Prostate gland (tissue), 2 donors: ENCODE measurements at regions not wholly inside any gene's neighbourhood (a gene's known extent, or its start where the extent isn't known, plus 50 kb on each side); places are given as distances from the start of the nearest gene placed in this dataset.

Experiments
- DNase-seq: peaks from one replicate; pipeline ENCODE4 v3.0.0-alpha.2; 2019; ENCODE audit warnings: low spot score
- H3K27ac ChIP-seq, 2 donors: fragments of 200-600 bp; sonication (generic); 2 replicates each; pipeline ENCODE4 v1.5.1; 2017 to 2019
- H3K27me3 ChIP-seq: fragments of 200-600 bp; sonication (generic); replicated peaks from 2 replicates; pipeline ENCODE4 v1.5.1; 2019; ENCODE audit not compliant: insufficient read depth
- H3K36me3 ChIP-seq, 2 donors: fragments of 200-600 bp; sonication (generic); 1 replicate in 1 of 2; 2 replicates in 1 of 2; pipeline versions ENCODE4 v1.5.1 to v1.8.1; 2017 to 2019
- H3K4me1 ChIP-seq: fragments of 200-600 bp; sonication (generic); replicated peaks from 2 replicates; pipeline ENCODE4 v1.5.1; 2019
- H3K4me3 ChIP-seq, 2 donors: fragments of 200-600 bp; sonication (generic); 2 replicates each; pipeline ENCODE4 v1.5.1; 2017 to 2019
- H3K9me3 ChIP-seq: fragments of 200-600 bp; sonication (generic); 2 replicates; pipeline ENCODE4 v1.5.1; 2017
- CTCF ChIP-seq, 4 experiments: fragments of 200-600 bp in 2 of 4; fragments of 450-650 bp in 2 of 4; sonication (generic) in 2 of 4; IDR thresholded peaks; 1 replicate in 3 of 4; 2 replicates in 1 of 4; pipeline ENCODE4 v1.5.1; 2016 to 2019; ENCODE audit warnings: antibody characterized with exemption in 4 of 4, mild to moderate bottlenecking in 2 of 4, moderate library complexity in 2 of 4
- POLR2A ChIP-seq: fragments of 450-650 bp; IDR thresholded peaks from one replicate; pipeline ENCODE4 v1.6.1; 2016; ENCODE audit warnings: antibody characterized with exemption, mild to moderate bottlenecking
- POLR2AphosphoS5 ChIP-seq: sonication (generic); formaldehyde crosslinking; IDR thresholded peaks from one replicate; pipeline ENCODE4 v1.6.1; 2017; ENCODE audit warnings: antibody characterized with exemption
- WGBS: methylation state at CpG from one replicate; pipeline ENCODE4 v1.1.5; 2018; 5-methylcytosine and 5-hydroxymethylcytosine counted together
- intact Hi-C: fragments of 100-400 bp; cut with DNase I; formaldehyde crosslinking; loops from one replicate; pipeline ENCODE4 v1.14.2; 2022

DNA sequence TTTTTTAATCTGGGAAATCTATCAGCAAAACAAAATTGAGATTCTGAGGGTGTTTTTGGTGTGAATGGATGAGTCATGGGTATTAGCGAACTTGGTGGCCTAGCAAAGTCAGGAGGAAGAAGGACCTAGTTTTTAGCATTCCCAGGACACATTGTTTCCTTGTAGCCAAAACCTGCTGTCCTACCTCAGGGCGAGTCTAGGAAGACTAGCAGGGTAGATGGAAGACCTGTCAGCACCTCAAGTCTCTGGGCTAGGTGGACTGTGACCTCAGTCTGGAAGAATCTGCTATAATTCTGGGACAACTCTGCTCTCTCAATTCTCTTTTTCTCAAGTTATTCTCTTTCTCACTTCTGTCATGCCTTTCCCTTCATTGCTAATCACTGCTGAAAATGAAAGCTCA, 1399.3 kb upstream of the LRRTM1 start:
- TF ChIP-seq CTCF (IDR thresholded peaks at IDR 0.05) (no peak), POLR2A (no peak), POLR2AphosphoS5 (no peak)
- DNase-seq = no peak
- Histone ChIP-seq H3K4me1 (no peaks in the 10 kb centered on the region), H3K27ac (no peak overlapping the region), H3K36me3 (no peaks in the 10 kb centered on the region), H3K27me3 (no peaks in the 10 kb centered on the region), H3K9me3 (no peaks in the 10 kb centered on the region), H3K4me3 (no peak overlapping the region)
- intact Hi-C loops = no loop called here
- WGBS = 78% methylated on average over 2 of the region's 2 CpGs

GRCh38 chr2:81692566-81692965, 1388.0 kb upstream of the LRRTM1 start:
- Histone ChIP-seq H3K27me3 (no peaks in the 10 kb centered on the region), H3K36me3 (no peaks in the 10 kb centered on the region), H3K4me1 (no peaks in the 10 kb centered on the region), H3K27ac (no peak overlapping the region), H3K9me3 (no peaks in the 10 kb centered on the region), H3K4me3 (no peak overlapping the region)
- WGBS = 83% methylated on average over 3 of the region's 3 CpGs
- DNase-seq = no peak
- no peak for TF ChIP-seq POLR2A
- no peak for TF ChIP-seq POLR2AphosphoS5
- TF ChIP-seq CTCF (IDR thresholded peaks at IDR 0.05) = no peak
- intact Hi-C loops = no loop called here

DNA sequence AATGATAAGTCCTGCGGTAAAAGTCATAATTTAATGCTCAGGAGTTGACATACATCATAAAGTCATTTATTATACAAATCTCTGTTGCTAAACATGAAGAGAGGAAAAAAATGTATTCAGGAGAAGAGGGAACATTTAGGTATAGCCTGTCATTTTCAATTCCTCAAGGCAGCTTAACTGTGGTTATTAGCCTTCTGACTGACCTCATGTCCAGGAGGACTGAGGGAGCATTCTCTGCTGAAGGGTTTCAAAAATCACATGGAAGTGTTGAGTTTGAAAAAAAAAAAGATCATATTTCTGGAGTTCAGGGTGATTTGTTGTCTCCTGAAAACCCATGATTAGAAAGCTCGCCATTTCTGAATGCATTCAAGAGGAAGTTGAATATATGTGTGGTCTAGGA, 1371.1 kb upstream of the LRRTM1 start:
- H3K4me1 ChIP-seq = no peaks in the 10 kb centered on the region
- no peak for DNase-seq
- H3K27ac ChIP-seq = no peak overlapping the region
- 77% methylated on average over 2 of the region's 2 CpGs for WGBS
- H3K27me3 ChIP-seq = no peaks in the 10 kb centered on the region
- intact Hi-C loops = no loop called here
- no peaks in the 10 kb centered on the region for H3K9me3 ChIP-seq
- H3K36me3 ChIP-seq = no peaks in the 10 kb centered on the region
- no peak overlapping the region for H3K4me3 ChIP-seq
- TF ChIP-seq POLR2A (no peak), CTCF (IDR thresholded peaks at IDR 0.05) (no peak), POLR2AphosphoS5 (no peak)

GRCh38 chr2:81672923-81673322, 1368.4 kb upstream of the LRRTM1 start:
- DNase-seq = no peak
- TF ChIP-seq POLR2AphosphoS5 = no peak
- no peak for TF ChIP-seq CTCF (IDR thresholded peaks at IDR 0.05)
- no peak for TF ChIP-seq POLR2A
- intact Hi-C loops = no loop called here
- Histone ChIP-seq H3K36me3 (no peaks in the 10 kb centered on the region), H3K4me3 (no peak overlapping the region), H3K27ac (no peak overlapping the region), H3K27me3 (no peaks in the 10 kb centered on the region), H3K9me3 (no peaks in the 10 kb centered on the region), H3K4me1 (no peaks in the 10 kb centered on the region)

- H3K36me3 ChIP-seq = no peaks in the 10 kb centered on the region
- no peaks in the 10 kb centered on the region for H3K27me3 ChIP-seq
- WGBS = 64% methylated on average over 5 of the region's 5 CpGs
- intact Hi-C loops = no loop called here
- TF ChIP-seq CTCF (IDR thresholded peaks at IDR 0.05) (no peak), POLR2AphosphoS5 (no peak), POLR2A (no peak)
- no peaks in the 10 kb centered on the region for H3K4me1 ChIP-seq
- no peak overlapping the region for H3K4me3 ChIP-seq
- H3K27ac ChIP-seq = no peak overlapping the region
- no peak for DNase-seq
- no peaks in the 10 kb centered on the region for H3K9me3 ChIP-seq
These were observed 1368.0 kb upstream of the LRRTM1 start for GRCh38 chr2:81672516-81672915.
